ENCODE measurements at regions not wholly inside any gene's neighbourhood (a gene's known extent, or its start where the extent isn't known, plus 50 kb on each side); places are given as distances from the start of the nearest gene placed in this dataset.

- H3K27me3 Mint-ChIP-seq (ENCODE audit: low read depth in 3 of 3): peaks cover 0 to 1% (median 0%) of the 10 kb centered on the region in 3 donors
- H3K4me3 Mint-ChIP-seq: no peak overlapping the region
- no peaks in the 10 kb centered on the region for H3K4me1 Mint-ChIP-seq
- WGBS (ENCODE audit: insufficient coverage): 91% methylated on average over 3 of the region's 3 CpGs
- no peaks in the 10 kb centered on the region for H4K20me1 ChIP-seq (ENCODE audit: insufficient read depth, low read length)
- no peaks in the 10 kb centered on the region for H3K36me3 Mint-ChIP-seq
- intact Hi-C loops (cut with micrococcal nuclease): no loop called here
- no peak for TF ChIP-seq CTCF (IDR thresholded peaks at IDR 0.05)
- H3K4me1 ChIP-seq (ENCODE audit: control insufficient read depth in 1 of 2, insufficient read depth in 2 of 2, low read length in 2 of 2): no peaks in the 10 kb centered on the region
- H3K27me3 ChIP-seq (ENCODE audit: control insufficient read depth in 2 of 2, insufficient read depth in 2 of 2, low read length in 2 of 2): no peaks in the 10 kb centered on the region
- peaks cover 0 to 13% (median 4%) of the 10 kb centered on the region in 7 donors for H3K9me3 Mint-ChIP-seq
- H3K27ac Mint-ChIP-seq: no peak overlapping the region
- H3K27ac ChIP-seq (ENCODE audit: low read depth in 1 of 2, low read length in 2 of 2): no peak overlapping the region
- DNase-seq: no peak
- no peak overlapping the region for H2AFZ ChIP-seq (ENCODE audit: insufficient read depth, low read depth, low read length, poor library complexity, severe bottlenecking)
- peaks cover 0 to 3% of the 10 kb centered on the region in 2 donors for H3K9me3 ChIP-seq (replicated peaks in 1 of 2; ENCODE audit: control insufficient read depth in 1 of 2, insufficient read depth in 1 of 2, low read length in 2 of 2)
- no peak overlapping the region for H3K4me2 ChIP-seq (replicated peaks; ENCODE audit: extremely low read depth, low read length, poor library complexity, severe bottlenecking)
- no peak overlapping the region for H3K4me3 ChIP-seq (replicated peaks in 1 of 3; ENCODE audit: low read depth in 2 of 3, low read length in 3 of 3)
- no peaks in the 10 kb centered on the region for H3K36me3 ChIP-seq (replicated peaks in 1 of 2; ENCODE audit: control insufficient read depth in 1 of 2, insufficient read depth in 2 of 2, low read length in 2 of 2)
- H3K79me2 ChIP-seq (ENCODE audit: insufficient read depth, low read length): no peaks in the 10 kb centered on the region
- H3K9ac ChIP-seq (ENCODE audit: insufficient read depth, low read length, poor library complexity, severe bottlenecking): no peak overlapping the region
Observed at GRCh38 chr5:124229352-124229751, 517.1 kb downstream of the ZNF608 start.

- Histone ChIP-seq H2AFZ (ENCODE audit: insufficient read depth, low read depth, low read length, poor library complexity, severe bottlenecking) (no peak overlapping the region), H3K9ac (ENCODE audit: insufficient read depth, low read length, poor library complexity, severe bottlenecking) (no peak overlapping the region), H3K4me2 (replicated peaks; ENCODE audit: extremely low read depth, low read length, poor library complexity, severe bottlenecking) (no peak overlapping the region), H3K36me3 (replicated peaks in 1 of 2; ENCODE audit: control insufficient read depth in 1 of 2, insufficient read depth in 2 of 2, low read length in 2 of 2) (no peaks in the 10 kb centered on the region), H3K9me3 (replicated peaks in 1 of 2; ENCODE audit: control insufficient read depth in 1 of 2, insufficient read depth in 1 of 2, low read length in 2 of 2) (peaks cover 0 to 3% of the 10 kb centered on the region in 2 donors), H3K4me3 (replicated peaks in 1 of 3; ENCODE audit: low read depth in 2 of 3, low read length in 3 of 3) (no peak overlapping the region), H4K20me1 (ENCODE audit: insufficient read depth, low read length) (no peaks in the 10 kb centered on the region), H3K4me1 (ENCODE audit: control insufficient read depth in 1 of 2, insufficient read depth in 2 of 2, low read length in 2 of 2) (no peaks in the 10 kb centered on the region), H3K79me2 (ENCODE audit: insufficient read depth, low read length) (no peaks in the 10 kb centered on the region), H3K27me3 (ENCODE audit: control insufficient read depth in 2 of 2, insufficient read depth in 2 of 2, low read length in 2 of 2) (no peaks in the 10 kb centered on the region), H3K27ac (ENCODE audit: low read depth in 1 of 2, low read length in 2 of 2) (no peak overlapping the region)
- no peak for DNase-seq
- H3K27ac Mint-ChIP-seq: no peak overlapping the region
- peaks cover 0 to 16% (median 8%) of the 10 kb centered on the region in 7 donors for H3K9me3 Mint-ChIP-seq
- no peak for TF ChIP-seq CTCF (IDR thresholded peaks at IDR 0.05)
- intact Hi-C loops (cut with micrococcal nuclease): no loop called here
- no peaks in the 10 kb centered on the region for H3K36me3 Mint-ChIP-seq
- H3K4me1 Mint-ChIP-seq: no peaks in the 10 kb centered on the region
- H3K4me3 Mint-ChIP-seq: no peak overlapping the region
- H3K27me3 Mint-ChIP-seq (ENCODE audit: low read depth in 3 of 3): peaks cover 0 to 1% (median 0%) of the 10 kb centered on the region in 3 donors
Observed at GRCh38 chr5:124227914-124228313, 518.5 kb downstream of the ZNF608 start.

Measured in CD14-positive monocyte (primary cell).